H1 (cell line): ENCODE measurements at regions not wholly inside any gene's neighbourhood (a gene's known extent, or its start where the extent isn't known, plus 50 kb on each side); places are given as distances from the start of the nearest gene placed in this dataset.

Source experiments
- CTCF ChIA-PET: fragments of 300-600 bp; sonication (Branson Sonifier 250); formaldehyde crosslinking; loops from one replicate; lab custom pipeline; 2021; ENCODE audit not compliant: partially characterized antibody; lab: Charles Lee
- POLR2A ChIA-PET: fragments of 300-600 bp; sonication (Branson Sonifier 250); formaldehyde crosslinking; loops from one replicate; lab custom pipeline; 2021; ENCODE audit warnings: inconsistent platforms; ENCODE audit not compliant: partially characterized antibody; lab: Charles Lee
- DNase-seq, 2 experiments: peaks; one replicate each; pipeline versions ENCODE4 v3.0.0 to v3.0.0-alpha.2; 2010 to 2022; ENCODE audit warnings: low spot score in 2 of 2, low read depth in 1 of 2, mixed read lengths in 1 of 2
- FAIRE-seq: peaks from 2 replicates; lab custom pipeline; 2011; peaks lifted over from hg19 to GRCh38; lab: Jason Lieb, UNC
- H2AFZ ChIP-seq: 2 replicates; pipeline ENCODE4 v1.8.1; 2012; ENCODE audit warnings: low read length, inconsistent platforms
- H2AK5ac ChIP-seq: 2 replicates; pipeline ENCODE4 v1.6.1; 2013; ENCODE audit warnings: low read depth, low read length
- H2BK120ac ChIP-seq: replicated peaks from 2 replicates; pipeline ENCODE3; 2013; ENCODE audit warnings: low read depth, low read length, inconsistent platforms
- H2BK12ac ChIP-seq: 2 replicates; pipeline ENCODE4 v1.6.1; 2013; ENCODE audit warnings: low read depth, low read length
- H2BK15ac ChIP-seq: 2 replicates; pipeline ENCODE4 v1.6.1; 2013; ENCODE audit warnings: low read length
- H2BK20ac ChIP-seq: 2 replicates; pipeline ENCODE4 v1.6.1; 2013; ENCODE audit warnings: low read length
- H2BK5ac ChIP-seq: 2 replicates; pipeline ENCODE4 v1.6.1; 2013; ENCODE audit warnings: low read depth, low read length
- H3K14ac ChIP-seq: 2 replicates; pipeline ENCODE4 v1.6.1; 2013; ENCODE audit warnings: inconsistent platforms; ENCODE audit not compliant: insufficient read length
- H3K18ac ChIP-seq: 2 replicates; pipeline ENCODE4 v1.6.1; 2013; ENCODE audit warnings: low read length; ENCODE audit errors: extremely low read depth
- H3K23ac ChIP-seq: 2 replicates; pipeline ENCODE4 v1.6.1; 2013; ENCODE audit warnings: inconsistent platforms; ENCODE audit not compliant: insufficient read length
- H3K23me2 ChIP-seq: 2 replicates; pipeline ENCODE4 v1.6.1; 2013; ENCODE audit warnings: low read depth, low read length
- H3K27ac ChIP-seq: 2 replicates; pipeline ENCODE4 v1.6.1; 2011; ENCODE audit warnings: low read depth, low read length, inconsistent platforms
- H3K27me3 ChIP-seq, 4 experiments: replicated peaks in 1 of 4; 1 replicate in 1 of 4; 2 replicates in 3 of 4; pipeline versions ENCODE4 v1.6.1 to v1.8.1; 2011 to 2013; ENCODE audit warnings: low read length in 3 of 4, mild to moderate bottlenecking in 3 of 4, inconsistent platforms in 2 of 4, mixed read lengths in 2 of 4, moderate library complexity in 1 of 4; ENCODE audit not compliant: control insufficient read depth in 3 of 4, insufficient read depth in 3 of 4; ENCODE audit errors: extremely low read depth in 1 of 4
- H3K36me3 ChIP-seq, 4 experiments: 2 replicates each; pipeline versions ENCODE4 v1.6.1 to v1.8.1; 2011 to 2013; ENCODE audit warnings: mild to moderate bottlenecking in 4 of 4, low read length in 3 of 4, moderate library complexity in 2 of 4, control low read depth in 1 of 4, inconsistent platforms in 1 of 4; ENCODE audit not compliant: insufficient read depth in 4 of 4, control insufficient read depth in 2 of 4
- H3K4ac ChIP-seq: replicated peaks from 2 replicates; pipeline ENCODE3; 2013; ENCODE audit warnings: low read length, low read depth, mixed read lengths, inconsistent platforms; ENCODE audit not compliant: insufficient read length
- H3K4me1 ChIP-seq, 4 experiments: replicated peaks in 1 of 4; 1 replicate in 1 of 4; 2 replicates in 3 of 4; pipeline versions ENCODE4 v1.6.1 to v1.8.1; 2011 to 2013; ENCODE audit warnings: low read length in 3 of 4, inconsistent platforms in 2 of 4, mixed read lengths in 1 of 4; ENCODE audit not compliant: insufficient read depth in 4 of 4, control insufficient read depth in 3 of 4
- H3K4me2 ChIP-seq, 2 experiments: 2 replicates each; pipeline versions ENCODE4 v1.6.1 to v1.8.1; 2011 to 2013; ENCODE audit warnings: low read depth in 2 of 2, low read length in 2 of 2, control low read depth in 1 of 2, inconsistent platforms in 1 of 2, mild to moderate bottlenecking in 1 of 2; ENCODE audit not compliant: insufficient read depth in 1 of 2
- H3K4me3 ChIP-seq, 4 experiments: fragments of 200-600, 300-600 bp in 1 of 4; sonication (generic), shearing (Covaris generic), sonication (Bioruptor Twin) in 1 of 4; 2 replicates each; pipeline versions ENCODE4 v1.5.1 to v1.8.1; 2011 to 2016; ENCODE audit warnings: low read length in 4 of 4, low read depth in 3 of 4, control low read depth in 2 of 4, inconsistent platforms in 2 of 4, mild to moderate bottlenecking in 2 of 4, mixed read lengths in 1 of 4, moderate library complexity in 1 of 4; ENCODE audit not compliant: insufficient read depth in 2 of 4; ENCODE audit errors: extremely low read depth in 1 of 4
- H3K56ac ChIP-seq: replicated peaks from 2 replicates; pipeline ENCODE3; 2013; ENCODE audit warnings: low read depth, mild to moderate bottlenecking, mixed read lengths, low read length, inconsistent platforms; ENCODE audit not compliant: insufficient read length
- H3K79me1 ChIP-seq: 2 replicates; pipeline ENCODE4 v1.6.1; 2013; ENCODE audit warnings: low read depth, low read length, control low read depth
- H3K79me2 ChIP-seq, 2 experiments: 2 replicates each; pipeline versions ENCODE4 v1.6.1 to v1.8.1; 2012 to 2013; ENCODE audit warnings: low read length in 2 of 2, mild to moderate bottlenecking in 2 of 2, inconsistent platforms in 1 of 2; ENCODE audit not compliant: insufficient read depth in 2 of 2, control insufficient read depth in 1 of 2
- H3K9ac ChIP-seq, 4 experiments: replicated peaks in 1 of 4; 1 replicate in 1 of 4; 2 replicates in 3 of 4; pipeline versions ENCODE4 v1.6.1 to v1.8.1; 2011 to 2013; ENCODE audit warnings: low read depth in 3 of 4, low read length in 3 of 4, control low read depth in 2 of 4, mild to moderate bottlenecking in 2 of 4, moderate library complexity in 2 of 4, inconsistent platforms in 1 of 4; ENCODE audit errors: extremely low read depth in 1 of 4
- H3K9me3 ChIP-seq, 2 experiments: 2 replicates each; pipeline versions ENCODE4 v1.6.1 to v1.8.1; 2012 to 2013; ENCODE audit warnings: mild to moderate bottlenecking in 2 of 2, moderate library complexity in 2 of 2, control low read depth in 1 of 2, inconsistent platforms in 1 of 2, low read depth in 1 of 2, low read length in 1 of 2, mixed read lengths in 1 of 2; ENCODE audit not compliant: insufficient read depth in 2 of 2
- H4K20me1 ChIP-seq, 2 experiments: replicated peaks in 1 of 2; 2 replicates each; pipeline versions ENCODE3 to v1.8.1; 2011 to 2013; ENCODE audit warnings: inconsistent platforms in 2 of 2, low read length in 2 of 2, mild to moderate bottlenecking in 1 of 2; ENCODE audit not compliant: insufficient read depth in 2 of 2, control insufficient read depth in 1 of 2
- H4K5ac ChIP-seq: 2 replicates; pipeline ENCODE4 v1.6.1; 2013; ENCODE audit warnings: low read length, low read depth, mixed read lengths, inconsistent platforms; ENCODE audit not compliant: insufficient read length
- H4K8ac ChIP-seq: 2 replicates; pipeline ENCODE4 v1.8.0; 2013; ENCODE audit warnings: mild to moderate bottlenecking, moderate library complexity, low read length, inconsistent platforms; ENCODE audit not compliant: insufficient read depth; ENCODE audit errors: extremely low read depth
- H4K91ac ChIP-seq: replicated peaks from 2 replicates; pipeline ENCODE3; 2013; ENCODE audit warnings: low read length, mixed read lengths, inconsistent platforms; ENCODE audit not compliant: insufficient read length
- ASH2L ChIP-seq: fragments of 200-600, 300-600 bp; sonication (generic); IDR thresholded peaks from one replicate; pipeline ENCODE4 v1.7.1; 2017; ENCODE audit warnings: low read length
- MAFK ChIP-seq: IDR thresholded peaks from 2 replicates; pipeline ENCODE4 v1.6.1; 2012; ENCODE audit warnings: low read depth, mild to moderate bottlenecking, improper control_type of control experiment, low read length
- POLR2A ChIP-seq, 2 experiments: IDR thresholded peaks; 1 replicate in 1 of 2; 2 replicates in 1 of 2; pipeline ENCODE4 v1.6.1; 2011; ENCODE audit warnings: low read depth in 2 of 2, low read length in 2 of 2, mild to moderate bottlenecking in 2 of 2; ENCODE audit errors: control extremely low read depth in 1 of 2
- TAF7 ChIP-seq: optimal IDR thresholded peaks from 2 replicates; pipeline ENCODE3; 2011; ENCODE audit warnings: low read depth, mild to moderate bottlenecking, inconsistent platforms, low read length, moderate library complexity, borderline replicate concordance
- WGBS, 2 experiments: shearing (Covaris generic) in 1 of 2; methylation state at CpG; one replicate each; pipeline versions ENCODE4 v1.1.6 to v1.1.7; 2013 to 2015; ENCODE audit warnings: low lambda C conversion rate in 2 of 2, mixed read lengths in 2 of 2, inconsistent platforms in 1 of 2, low coverage in 1 of 2, missing lambda C conversion rate in 1 of 2; ENCODE audit not compliant: insufficient replicate concordance in 2 of 2, insufficient coverage in 1 of 2, insufficient read length in 1 of 2; ENCODE audit errors: extremely low coverage in 1 of 2, missing lambda C conversion rate in 1 of 2; 5-methylcytosine and 5-hydroxymethylcytosine counted together

- Histone ChIP-seq H4K5ac (no peak overlapping the region), H3K4me1 (no peaks in the 10 kb centered on the region; a peak in 1 of 7 replicates), H3K9me3 (no peaks in the 10 kb centered on the region), H2AK5ac (no peak overlapping the region), H3K4ac (no peak overlapping the region), H2BK20ac (no peak overlapping the region), H2BK5ac (no peak overlapping the region), H3K56ac (no peak overlapping the region), H2BK120ac (no peak overlapping the region), H3K18ac (no peak overlapping the region), H2AFZ (no peak overlapping the region), H3K27ac (no peak overlapping the region), H3K14ac (no peak overlapping the region), H2BK15ac (no peak overlapping the region), H3K4me3 (no peak overlapping the region), H3K27me3 (no peaks in the 10 kb centered on the region), H3K23me2 (no peaks in the 10 kb centered on the region), H3K9ac (no peak overlapping the region), H3K79me2 (no peaks in the 10 kb centered on the region), H3K4me2 (no peak overlapping the region), H3K79me1 (no peaks in the 10 kb centered on the region), H4K20me1 (no peaks in the 10 kb centered on the region), H4K8ac (no peak overlapping the region), H3K23ac (no peak overlapping the region), H2BK12ac (no peak overlapping the region), H3K36me3 (no peaks in the 10 kb centered on the region), H4K91ac (no peak overlapping the region)
- ChIA-PET CTCF (no interaction called here), POLR2A (no interaction called here)
- TF ChIP-seq MAFK: no peak
- TF ChIP-seq POLR2A (IDR thresholded peaks at IDR 0.05; ENCODE audit: control extremely low read depth in 1 of 2, low read depth in 2 of 2, low read length in 2 of 2): no peak
- no peak for TF ChIP-seq ASH2L
- no peak for TF ChIP-seq TAF7
- FAIRE-seq (peak; percentile 78), DNase-seq (no peak)
- 38% methylated on average over 4 of the region's 4 CpGs; no CpG with 5 or more reads in 1 of the 2 experiments for WGBS, 2 experiments
These were observed 370.8 kb upstream of the DIPK2B start for GRCh38 chrX:45571453-45571852.
